ENCODE measurements at regions not wholly inside any gene's neighbourhood (a gene's known extent, or its start where the extent isn't known, plus 50 kb on each side); places are given as distances from the start of the nearest gene placed in this dataset.

DNA sequence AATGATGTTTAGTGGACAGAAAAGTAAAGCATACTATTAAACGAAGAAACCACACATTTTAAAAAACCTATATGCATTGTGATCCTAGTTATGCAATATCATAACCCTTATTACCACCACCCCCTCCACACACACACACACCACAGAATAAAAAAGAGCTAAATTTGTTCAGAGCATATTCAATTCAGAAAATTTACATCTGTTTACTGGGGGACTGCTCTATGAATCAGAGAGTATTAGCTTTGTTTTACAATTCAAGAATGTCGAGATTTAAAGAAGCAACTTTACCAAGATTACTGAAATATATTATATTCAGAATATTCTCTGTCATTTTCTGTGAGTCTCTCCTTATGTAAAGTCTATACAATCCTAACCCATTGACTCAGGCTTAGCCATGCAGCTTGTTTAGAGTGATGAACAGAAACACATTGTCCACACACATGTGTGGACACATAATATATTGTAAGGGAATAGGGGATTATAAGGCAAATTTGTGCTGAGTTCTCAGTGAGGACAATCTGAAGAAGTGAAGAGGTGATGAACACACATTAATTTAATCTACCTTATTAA, 369.6 kb upstream of the MARCKS start:
- DNase-seq, result no peak

DNA sequence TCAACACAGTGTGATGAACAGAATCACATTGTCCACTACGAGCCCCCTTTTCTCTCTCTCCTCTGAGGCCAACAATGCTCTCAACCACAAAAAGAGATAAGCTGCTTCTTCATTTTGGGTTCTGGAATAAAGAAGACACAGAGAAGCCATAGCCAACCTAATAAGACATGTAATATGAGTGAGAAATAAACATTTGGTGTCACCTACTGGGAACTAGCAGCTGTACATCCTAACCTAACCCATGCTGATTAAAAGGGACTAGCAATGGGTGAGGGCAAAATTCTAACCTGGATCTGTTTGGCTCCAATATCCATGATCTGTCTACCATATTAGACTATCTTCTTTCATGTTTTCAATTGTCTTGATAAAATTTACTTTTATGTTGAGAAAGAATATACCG, 369.1 kb upstream of the MARCKS start:
- DNase-seq, result no peak

DNA sequence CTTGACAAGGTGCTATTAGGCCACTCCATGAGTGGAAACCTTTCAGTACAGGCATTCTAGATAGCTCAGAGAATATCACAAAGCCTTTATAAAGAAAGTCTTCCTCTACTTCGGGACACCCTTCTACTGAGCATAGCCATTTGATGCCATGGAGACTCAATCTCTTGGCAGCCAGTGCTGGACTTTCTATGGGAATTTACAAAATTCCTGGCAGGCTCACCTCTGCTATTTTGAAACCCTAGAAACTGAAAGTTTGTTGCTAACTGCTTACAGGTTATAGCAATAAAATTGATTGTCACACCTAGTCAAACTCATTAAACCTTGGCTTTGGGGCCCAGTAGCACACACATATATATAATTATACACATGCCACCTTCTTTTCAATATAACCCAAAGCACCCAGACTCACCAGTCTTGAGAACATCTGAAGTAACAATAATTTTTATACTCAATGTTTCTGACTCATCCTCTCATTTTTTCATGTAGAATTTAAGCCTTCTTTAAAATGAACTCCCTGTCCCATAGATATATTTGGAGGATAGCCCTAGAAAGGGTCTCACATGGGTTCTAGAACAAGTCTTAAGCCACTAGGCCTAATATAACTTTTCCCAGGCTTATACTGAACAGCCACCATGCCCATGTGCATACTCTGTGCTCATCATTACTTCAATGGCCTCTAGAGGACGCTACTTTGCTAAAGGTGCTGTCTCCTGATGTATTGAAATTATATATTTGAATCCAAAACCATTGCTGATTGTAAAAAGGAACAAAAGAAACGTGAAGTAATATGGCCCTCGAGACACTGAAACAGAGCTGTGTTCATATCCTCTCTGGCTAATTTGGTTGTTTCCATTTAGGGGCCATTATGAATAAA, 368.1 kb upstream of the MARCKS start:
- DNase-seq, result no peak

DNA sequence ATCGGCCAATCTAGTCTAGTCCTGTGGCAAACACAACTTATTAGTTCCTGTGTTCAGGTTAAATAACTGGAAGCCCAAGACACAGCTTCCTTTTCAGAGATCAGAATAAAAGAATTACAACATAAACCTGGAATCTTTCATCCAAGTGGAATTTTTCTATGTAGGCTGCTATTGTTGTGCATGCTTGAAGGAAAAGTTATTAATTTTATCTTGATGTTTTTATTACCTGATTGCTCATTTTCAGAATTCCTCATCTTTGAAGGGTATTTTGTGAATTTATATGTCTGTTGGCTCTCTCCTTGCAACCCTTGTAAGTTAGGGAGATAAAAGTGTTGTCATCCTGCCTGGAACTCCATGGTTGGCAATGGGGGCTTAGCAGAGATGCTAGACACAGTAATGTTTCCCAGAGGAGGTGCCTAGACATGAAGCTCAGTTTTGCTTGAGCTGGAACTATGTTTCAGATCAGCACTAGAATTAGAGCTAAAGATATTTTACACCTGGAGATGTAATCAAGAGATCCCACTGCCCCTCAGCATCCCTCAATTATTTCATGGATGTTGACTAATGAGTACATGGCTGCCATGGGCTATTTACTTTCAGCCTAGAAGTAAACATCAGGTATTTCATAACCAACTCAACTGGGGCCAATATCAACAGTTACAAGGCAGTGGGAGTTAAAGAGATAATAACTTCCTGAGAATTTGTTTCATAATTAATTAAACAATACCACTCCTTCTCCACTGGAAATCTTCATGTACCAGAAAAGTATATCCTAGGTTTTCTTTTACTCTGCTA, 367.0 kb upstream of the MARCKS start:
- no peak for DNase-seq

DNA sequence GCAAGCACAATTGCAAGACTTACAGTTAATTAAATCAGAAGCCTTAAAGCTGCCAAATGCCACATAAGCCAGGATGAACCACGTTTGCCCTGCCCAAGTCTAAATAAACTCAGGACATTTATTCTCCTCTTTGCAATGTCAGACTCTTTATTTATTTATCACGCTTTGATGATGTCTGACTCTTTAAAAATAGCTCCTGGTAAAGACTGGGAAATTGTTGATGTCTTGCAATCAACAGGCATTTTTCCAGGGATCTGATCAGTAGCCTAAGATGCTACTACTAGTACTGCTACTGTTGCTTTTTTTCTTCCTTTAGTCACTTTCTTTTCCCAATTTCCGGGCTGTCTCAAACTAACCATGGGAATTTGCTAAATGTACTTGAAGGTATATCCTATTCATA, 365.8 kb upstream of the MARCKS start:
- DNase-seq, result no peak

DNA sequence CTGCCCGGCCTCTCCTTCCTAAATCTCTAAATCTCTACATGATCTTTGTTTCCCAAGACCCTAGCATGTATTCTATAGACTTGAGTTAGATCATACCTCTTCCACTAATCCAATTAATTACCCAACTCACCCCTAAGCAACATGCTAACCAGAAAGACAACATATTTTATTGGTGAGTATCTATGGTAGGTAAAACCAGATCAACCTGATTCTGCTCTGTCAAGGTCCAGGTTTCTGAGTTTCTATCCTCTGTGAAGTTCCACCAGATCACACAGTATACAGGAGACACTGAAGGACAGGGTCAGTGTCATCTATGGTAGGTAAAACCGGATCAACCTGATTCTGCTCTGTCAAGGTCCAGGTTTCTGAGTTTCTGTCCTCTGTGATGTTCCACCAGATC, 363.2 kb upstream of the MARCKS start:
- DNase-seq, result no peak

DNA sequence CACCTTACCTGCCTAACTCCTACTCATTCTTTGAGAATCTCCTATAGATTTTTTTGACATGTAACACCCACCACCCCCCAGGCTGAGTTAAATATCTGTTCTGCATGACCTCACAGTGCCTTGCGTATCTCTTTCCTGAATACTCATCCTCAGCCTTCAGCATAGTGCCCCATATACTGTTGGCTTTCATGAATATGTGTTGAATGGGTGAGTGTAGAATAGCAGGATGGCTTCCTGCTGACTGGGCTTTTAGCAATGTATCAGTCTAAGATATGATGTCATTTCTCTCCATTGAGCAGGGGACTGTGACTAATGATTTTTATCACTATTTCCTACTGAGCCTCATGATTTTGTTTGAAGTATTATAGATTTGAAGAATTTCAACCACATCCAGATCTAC, 361.6 kb upstream of the MARCKS start:
- DNase-seq, result no peak

DNA sequence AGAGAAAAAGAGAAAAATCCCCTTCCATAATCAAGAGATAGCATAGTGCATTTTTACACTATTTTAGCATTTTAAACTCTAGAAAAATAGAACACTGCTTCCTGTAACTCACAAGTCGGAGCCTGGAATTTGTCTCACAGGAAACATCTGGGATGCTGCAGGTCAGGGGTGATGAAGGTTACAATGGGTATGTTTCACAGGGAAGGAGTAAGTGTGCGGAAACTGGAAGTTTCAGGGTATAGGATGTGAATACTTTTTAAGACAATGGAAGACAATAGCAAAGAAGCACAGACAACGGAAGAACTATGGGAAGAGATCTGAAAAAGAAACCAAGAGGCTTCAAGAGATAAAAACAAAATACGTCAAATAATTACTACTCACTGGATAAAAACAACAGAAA, 361.0 kb upstream of the MARCKS start:
- DNase-seq, result no peak

DNA sequence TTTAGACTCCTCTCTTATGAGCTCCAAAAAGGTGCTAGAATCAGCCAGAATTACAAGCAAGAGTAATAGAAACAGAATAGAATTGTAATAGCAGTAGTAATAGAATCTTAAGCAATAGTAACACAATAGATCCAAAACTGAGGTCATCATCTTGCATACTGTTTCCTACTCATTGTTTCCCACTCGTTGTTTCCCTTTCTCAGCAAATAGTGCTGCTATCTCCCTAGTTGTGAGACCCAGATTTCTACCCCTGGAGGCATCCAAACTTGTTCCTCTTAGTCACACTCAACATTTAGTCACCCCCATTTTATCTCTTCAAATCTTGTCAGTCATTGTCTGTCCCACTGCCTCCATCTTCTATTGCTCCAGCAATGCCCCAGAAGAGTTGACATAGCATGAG, 356.9 kb upstream of the MARCKS start:
- no peak for DNase-seq

DNA sequence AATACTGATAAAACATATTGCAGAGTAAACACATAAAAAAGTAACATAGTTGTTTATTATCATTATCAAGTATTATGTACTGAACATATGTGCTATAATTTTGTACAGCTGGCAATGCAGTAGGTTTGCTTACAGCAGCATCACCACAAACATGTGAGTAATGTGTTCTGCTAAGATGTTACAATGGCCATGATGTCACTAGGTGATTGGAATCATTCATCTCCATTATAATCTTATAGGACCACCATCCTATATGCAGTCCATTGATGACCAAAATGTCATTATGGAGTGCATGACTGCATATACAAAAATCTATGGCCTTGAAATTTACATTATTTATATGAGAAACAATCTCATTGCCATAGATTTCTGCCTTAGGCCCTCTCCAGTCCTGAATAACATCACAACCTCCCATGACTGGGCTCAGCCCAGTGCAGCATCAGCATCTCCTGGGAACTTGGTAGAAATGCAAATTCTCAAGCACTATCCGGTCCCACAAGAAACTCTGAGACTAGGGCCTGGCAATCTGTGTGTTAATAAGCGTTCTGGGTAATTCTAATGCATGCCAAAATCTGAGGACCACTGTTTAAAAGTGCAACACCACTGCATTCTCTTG, 352.0 kb upstream of the MARCKS start:
- no peak for DNase-seq

DNA sequence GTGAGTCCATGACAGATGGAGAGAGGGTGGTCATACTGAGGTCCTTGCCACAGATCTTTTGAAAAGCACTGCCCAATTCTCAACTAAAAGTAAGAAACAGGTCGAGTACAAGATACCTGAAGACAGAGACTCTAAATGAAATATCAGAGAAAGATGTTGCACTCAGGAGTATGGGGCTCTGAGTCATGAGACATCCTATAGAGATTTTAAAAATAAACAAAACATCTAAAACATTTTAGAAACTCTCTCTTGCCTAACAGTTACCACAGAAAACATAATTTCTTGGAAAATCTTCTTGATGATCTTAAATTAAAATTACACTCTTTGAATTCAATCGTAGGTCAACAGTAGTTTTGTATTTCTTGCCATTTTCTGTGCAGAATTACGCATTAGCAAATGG, 348.9 kb upstream of the MARCKS start:
- no peak for DNase-seq

DNA sequence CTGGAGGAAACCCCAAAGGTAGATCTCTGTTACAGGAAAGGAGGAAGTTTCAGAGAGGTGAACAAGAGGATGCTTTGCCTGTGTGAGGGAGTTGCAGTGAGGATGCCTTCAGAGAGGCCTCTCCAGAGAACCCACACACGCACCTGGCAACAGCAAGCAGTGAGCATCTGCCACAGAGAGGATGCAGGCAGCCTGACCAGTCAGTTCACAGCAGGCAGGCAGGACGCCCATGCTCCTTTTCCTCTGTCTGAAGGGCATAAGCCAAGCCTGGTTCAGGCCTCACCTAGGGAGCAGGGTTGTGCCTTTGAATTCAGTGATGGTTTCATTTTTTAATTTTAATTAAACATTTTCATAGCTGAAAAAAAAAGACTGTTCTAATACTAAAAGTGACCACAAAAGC, 346.0 kb upstream of the MARCKS start:
- DNase-seq, result no peak

DNA sequence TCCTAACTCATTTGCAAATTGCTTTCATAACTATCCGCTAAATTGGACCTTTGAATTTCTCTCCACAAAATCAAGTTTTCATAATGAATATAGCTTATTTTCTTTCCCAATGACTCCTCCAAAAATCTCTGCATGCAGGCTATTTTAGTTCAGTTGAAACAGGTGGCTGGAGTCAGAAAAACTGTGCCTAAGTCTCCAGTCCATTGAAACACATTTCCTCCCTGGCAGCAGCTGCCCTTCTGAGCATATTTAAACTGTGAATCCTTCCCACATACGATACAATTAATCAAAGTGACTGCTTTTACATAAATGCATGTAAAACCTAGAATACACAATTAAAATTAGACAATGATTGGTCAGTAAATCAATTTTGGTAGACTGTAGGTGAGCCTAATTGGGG, 344.6 kb upstream of the MARCKS start:
- no peak for DNase-seq

DNA sequence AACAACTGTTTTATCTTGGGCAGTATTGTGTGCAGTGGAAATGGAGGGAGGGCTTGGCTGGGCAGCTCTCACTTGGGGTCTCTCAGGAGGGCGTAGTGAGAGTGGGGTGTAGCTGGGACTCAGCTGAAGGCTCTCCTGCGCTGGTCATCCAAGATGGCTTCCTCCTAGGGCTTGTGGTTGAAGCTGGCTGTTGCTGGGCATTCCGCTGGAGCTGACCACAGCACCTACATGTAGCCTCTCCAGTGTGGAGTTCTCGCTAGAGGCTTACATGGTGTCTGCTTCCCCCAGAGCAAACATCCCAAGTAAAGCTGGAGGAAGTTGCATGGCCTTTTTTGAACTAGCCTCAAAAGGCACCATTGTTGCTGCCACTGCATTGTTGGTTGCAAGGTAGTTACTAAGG, 344.1 kb upstream of the MARCKS start:
- DNase-seq, result no peak

DNA sequence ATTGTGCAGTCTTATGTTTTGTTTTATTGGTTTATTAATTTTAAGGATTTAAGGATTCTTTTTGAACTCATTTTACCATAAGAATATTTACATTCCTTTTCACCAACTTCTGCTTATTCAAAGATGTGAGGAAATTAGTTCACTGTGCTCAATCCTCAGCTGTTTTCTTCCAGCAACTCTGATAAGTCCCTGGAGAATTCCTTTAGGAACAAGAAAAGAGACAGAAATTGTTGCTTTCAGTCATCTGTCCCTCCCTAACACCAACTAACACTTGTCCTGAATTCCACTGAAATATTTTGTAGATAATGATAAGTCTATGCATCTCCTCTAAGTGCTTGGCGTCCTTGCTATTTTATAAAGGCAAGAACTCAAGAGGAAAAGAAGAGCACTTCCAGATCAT, 334.8 kb upstream of the MARCKS start:
- no peak for DNase-seq

DNA sequence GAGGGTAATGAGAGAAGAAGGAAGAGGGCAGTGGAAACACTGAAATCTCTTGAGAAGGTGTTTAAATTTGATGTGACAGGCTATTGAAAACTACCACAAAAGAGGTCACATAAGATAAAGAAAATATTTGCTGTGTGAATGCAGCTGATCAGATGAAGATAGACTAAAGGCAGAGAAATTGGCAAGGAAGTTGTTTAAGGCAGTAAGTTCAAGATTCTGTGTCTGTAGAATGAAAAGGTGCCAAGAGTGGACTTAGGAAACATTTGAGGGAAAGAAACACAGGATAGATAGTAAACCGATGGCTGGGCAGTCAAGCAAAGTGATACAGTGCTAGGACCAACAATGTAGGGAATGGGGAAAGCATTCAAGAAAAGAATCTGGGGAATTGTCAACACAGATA, 332.3 kb upstream of the MARCKS start:
- DNase-seq, result no peak

DNA sequence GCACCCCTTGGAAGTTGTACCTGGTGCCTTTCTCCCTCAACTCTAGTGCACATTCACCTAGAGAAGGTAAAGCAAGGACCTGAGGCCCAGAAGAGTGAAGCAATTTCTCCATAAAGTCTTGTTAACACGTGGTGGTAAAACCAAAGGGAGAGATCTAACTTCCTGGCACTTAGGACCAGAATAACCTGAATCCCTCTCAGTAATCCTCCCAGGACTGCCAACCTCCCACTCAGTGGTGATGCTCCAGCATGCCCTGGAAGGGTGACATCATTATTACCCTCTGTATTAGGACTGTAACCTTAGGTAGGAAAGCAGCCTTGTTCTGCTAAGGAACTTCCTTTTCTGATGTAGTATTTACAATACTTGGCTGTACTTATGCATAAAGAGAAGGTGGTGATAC, 330.6 kb upstream of the MARCKS start:
- no peak for DNase-seq

DNA sequence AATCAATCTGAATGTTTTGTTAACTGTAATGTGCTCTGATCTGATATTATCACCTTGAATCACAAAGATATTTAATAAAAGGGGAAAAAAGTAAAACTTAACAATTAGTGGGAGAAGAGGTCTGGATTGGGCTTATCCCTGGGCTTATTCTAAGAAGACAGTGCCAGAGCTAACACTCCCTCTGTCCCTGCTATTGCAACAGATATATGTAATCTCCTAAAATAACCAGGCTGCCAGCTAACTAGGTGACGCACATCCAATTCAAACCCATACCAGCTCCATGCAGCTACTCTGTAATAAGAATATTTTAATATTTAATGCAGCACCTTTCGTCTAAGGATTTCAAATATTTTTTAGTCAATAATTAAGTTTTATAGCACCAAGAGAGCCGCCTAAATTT, 330.1 kb upstream of the MARCKS start:
- DNase-seq, result no peak

DNA sequence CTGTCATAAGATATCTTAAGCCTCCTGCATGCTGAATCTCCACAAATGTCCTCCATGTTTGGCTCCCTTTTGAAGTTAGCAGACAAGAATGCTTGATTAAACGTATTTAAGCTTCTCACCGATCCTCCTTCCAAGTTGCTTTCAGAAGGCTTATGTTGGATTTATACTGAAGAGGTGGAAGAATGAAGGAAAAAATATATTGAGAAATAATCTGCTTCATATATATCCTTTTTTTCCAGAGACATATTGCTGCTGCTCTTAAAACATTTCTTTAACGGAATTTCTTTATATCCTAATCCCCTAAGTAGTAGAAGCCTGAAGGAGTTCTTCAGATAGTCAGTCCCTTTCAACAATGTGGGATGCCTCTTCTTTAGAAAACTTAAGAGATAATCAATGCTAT, 329.0 kb upstream of the MARCKS start:
- no peak for DNase-seq

DNA sequence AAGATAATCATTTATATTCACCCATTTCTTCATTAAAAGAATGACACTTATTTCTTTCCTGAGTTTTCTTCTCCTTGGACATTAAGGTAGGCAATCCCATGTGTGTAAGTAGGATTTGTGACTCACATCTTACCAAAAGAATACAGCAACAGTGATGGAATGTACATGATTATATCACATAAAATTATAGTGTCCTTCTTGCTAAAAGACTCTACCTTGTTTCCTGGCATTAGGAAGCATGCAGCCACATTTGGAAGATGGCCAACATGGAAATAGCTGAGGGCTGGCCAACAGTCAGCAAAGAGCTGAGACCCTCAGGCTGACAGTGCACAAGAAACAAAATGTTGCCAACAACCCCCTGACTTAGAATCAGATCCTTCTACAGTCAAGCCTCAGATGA, 327.9 kb upstream of the MARCKS start:
- DNase-seq, result no peak

DNA sequence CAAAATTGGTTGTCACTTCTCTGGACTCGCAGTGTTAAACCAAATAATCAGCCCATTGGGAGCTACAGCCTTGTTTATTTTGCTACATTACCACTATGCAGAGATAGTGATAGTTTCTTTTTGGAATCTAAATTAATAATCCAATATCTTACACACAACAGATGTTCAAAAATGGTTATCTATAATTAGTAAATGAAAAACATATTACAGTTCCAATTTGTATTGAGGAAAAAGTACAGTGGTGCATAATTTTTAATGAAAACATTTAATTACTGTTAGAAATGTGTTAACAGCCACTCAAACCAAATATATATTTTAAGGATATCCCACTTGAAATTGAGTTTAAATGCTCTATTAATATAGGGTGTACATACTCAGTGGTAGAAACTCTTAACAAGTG, 327.3 kb upstream of the MARCKS start:
- no peak for DNase-seq

DNA sequence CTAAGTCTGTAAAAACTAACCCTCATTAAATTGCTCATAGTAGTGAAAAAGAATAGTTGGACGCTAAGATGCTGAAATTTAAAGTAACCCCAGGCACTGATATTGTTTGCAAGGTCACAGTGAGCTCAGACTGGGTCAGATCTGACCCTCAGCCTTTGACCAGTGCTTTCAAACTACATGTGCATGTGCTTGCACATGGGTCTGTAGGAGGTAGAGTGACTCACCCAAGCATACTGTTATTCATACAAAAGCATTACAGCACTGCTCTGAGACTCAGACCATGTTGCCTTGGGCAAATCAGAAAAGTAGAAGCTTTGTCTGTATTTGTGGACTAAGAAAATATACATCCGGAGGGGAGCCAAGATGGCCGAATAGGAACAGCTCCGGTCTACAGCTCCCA, 326.4 kb upstream of the MARCKS start:
- no peak for DNase-seq

DNA sequence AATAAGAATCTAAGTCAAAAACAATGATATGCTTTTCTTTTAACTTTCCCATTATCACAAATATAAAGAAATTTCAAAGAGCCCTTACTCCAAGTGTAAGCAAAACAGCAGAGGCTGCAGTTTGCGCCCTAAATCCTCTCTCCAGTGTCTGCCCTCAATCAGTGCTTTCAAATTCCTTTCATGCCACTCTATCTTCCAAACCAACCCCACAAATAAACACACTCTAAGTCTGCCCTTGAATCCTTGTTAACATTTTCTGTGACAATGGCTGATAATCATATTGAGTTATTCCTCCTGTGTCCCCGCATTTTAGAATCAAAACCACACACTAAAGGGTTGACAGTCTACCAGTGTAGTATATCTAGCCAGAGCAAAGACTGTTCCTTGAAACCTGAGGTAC, 317.9 kb upstream of the MARCKS start:
- no peak for DNase-seq

DNA sequence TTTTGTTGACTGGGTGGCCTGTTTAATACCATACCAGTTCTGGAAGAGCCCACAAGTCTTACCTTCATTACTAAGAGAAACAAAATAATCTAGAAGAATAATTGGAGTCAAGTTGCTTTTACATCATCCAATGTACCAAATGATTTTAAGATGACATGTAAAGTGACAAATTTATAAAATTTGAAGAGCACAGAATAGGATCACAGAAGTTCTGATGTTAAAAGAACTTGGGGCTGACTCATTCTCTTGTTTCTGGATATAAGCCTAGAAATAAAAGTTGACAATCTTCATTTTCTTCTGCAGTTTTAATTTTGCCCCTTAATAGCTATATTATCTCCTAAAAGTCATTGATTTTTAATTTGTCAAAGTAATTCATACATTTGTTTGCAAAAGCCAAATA, 317.5 kb upstream of the MARCKS start:
- DNase-seq, result no peak
